NCI-H2196 treated with DMSO at 0.1 percent for 48 hours (cell line): ENCODE measurements at regions not wholly inside any gene's neighbourhood (a gene's known extent, or its start where the extent isn't known, plus 50 kb on each side); places are given as distances from the start of the nearest gene placed in this dataset.
"Not testable (repeated sequence)": the region's sequence is repeated elsewhere in the genome, so short reads cannot be mapped to it uniquely, and the experiment has no call there.

Experiments used
- DNase-seq: peaks from one replicate; lab custom pipeline; 2025; ENCODE audit not compliant: unreplicated experiment; lab: John Stamatoyannopoulos, UW

DNA sequence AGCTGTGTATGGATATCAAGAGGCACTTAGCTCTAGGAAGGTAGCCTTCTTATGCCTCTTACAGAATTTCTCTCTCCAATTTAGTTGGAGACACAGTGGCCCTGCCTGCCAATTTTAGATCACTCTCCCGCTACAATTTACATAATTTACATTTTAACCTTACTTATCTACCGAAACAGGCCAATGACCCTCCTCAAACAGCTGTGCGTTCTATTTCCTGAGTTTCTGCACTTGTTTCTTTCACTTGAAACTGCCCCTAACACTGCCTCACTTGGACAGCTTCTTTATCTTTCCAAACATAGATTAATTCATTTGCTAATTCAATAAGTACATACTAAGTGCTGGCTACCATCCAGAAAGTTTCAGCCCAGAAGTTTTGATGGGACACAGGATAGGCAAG lies 52.9 kb upstream of the HDDC2 start:
- no peak for DNase-seq

DNA sequence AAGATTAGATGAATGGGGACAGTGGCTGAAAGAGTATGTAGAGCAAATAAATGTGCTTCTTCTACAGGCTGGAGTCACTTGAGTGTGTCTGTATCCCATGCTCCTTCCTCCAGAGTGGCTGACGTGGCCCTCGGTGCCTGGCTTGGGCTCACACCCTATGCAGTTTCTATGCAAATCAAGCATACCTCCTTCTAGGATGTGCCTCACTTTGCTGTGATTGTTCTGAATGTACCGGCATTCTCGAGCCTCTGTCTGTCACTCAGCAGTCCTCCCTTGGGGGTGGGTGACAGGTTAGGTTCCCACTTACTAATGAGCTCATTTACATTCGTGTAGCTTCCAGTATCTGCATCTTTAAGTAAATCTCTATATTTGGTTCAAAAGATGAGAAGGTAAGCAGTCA lies 55.1 kb upstream of the HDDC2 start:
- DNase-seq, result no peak

DNA sequence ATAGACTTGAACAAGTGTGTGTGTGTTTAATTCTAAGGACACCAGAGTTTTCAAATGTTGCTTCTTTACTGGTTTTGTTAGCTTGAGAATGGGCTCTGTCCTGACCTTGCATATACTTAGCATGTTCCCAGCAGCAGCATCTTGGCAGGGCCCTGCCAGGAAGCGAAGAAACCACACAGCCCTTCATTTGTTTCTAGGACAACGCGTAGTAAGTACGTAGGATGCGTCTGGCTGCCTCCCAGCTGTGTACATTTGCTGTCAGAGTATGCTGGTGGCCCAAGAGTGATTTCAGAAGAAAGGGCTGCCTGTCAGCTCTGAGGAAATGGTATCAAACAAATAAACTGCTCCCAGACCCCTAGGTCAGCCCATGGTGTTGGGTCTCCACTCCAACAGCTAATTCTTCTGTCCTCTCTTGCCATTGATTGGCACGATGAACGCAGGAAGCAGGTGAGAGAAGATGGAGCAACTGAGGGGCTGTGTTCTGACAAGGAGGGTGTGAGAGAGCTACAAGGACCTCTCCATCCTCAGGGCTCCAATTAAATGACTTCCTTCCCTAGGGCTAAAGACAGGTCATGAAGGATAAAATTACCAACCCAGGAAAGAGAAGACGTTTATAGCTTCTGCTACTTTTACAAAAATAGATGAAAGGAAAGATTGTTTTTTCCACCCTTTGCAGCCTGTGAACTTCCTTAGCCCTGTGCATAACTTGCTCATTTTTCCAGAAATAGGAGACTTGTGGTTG lies 55.9 kb upstream of the HDDC2 start:
- no peak for DNase-seq

DNA sequence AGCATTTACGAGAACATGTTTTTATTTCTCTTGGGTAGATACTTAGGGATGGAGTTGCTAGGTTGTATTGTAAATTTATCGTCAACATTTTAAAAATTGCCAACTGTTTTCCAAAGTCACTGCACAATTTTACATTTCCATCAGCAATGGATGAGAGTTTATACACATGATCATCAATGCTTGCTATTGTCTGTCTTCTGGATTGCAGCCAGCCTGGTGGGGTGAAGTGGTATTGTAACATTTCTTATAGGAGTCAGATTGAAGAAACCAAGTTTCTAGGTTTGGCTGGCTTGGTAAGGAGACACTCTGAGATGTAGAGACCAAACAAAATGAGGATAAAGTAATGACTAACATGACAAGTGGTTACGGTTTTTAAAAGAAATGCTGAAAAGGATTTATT lies 57.1 kb upstream of the HDDC2 start:
- DNase-seq, result no peak

DNA sequence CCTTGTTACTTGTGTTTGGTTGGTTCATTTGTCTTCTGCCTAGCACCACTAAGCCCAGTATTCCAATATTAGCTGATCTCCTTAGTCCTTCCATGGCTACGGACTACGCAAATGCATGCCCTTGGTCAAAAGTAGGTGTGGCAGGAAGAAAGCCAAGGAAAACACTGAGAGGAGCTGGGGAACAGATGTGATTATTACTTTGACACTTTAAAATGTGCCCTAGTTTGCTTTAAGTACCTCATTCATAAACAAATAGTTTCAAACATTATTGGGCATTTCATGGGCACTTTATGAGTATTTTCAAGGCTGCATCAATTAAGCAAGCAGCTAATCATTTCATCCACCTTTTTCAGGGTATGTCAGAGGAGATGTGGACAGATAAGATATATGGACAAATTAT lies 60.1 kb upstream of the HDDC2 start:
- DNase-seq, result no peak

DNA sequence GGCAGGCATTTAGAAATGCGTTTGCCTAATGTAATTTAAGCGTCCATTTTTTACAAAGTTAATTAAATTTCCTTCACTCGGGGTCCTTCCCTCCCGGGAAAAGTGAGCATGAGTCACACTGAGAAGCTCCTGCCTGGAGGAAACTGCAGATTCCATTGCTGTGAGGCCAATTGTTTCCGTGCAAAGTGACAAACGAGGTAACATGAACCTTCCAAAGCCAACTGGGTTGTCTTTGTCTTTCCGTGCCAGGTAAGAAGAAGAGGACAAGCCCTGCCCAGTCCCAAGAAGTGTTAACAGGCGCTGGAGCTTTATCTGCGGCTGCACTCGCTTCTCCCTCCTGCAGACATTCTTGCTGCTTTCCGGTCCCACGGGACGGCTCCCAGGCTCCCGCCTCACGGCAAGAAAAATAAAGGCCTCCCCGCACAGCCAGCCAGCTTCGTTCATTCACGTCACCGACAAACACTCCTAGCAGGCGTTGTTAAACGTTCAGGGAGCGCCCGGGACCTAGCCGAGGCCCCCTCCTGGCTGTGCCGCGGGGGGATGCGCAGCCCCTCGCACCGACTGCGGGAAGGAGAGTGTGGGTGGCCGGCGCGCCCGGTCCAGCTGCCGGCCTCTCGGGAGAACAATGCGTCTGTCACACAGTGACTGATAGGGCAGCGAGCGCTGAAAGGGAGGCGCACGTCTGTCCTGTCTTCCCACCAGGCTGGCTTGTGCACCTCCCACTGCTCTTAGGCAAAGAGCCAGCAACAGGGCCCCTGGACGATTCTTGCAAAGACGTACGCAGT lies 61.5 kb upstream of the HDDC2 start:
- no peak for DNase-seq

DNA sequence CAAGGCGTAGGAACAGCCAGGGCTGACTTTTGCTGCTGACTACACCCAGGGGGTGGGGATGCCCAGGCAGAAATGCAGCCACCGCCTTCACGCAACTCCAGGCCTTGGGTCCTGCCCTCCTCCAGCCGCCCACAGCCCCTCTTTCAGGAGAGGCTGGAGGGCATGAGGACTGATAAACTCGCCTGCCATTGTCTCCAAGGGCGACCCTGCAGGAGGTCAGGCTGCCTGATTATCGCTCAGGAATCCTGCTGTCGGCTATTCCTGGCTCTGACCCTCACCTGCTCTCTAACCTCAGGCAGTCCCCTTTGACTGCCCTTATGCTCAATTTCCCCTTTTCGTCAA lies 62.0 kb upstream of the HDDC2 start:
- DNase-seq, result no peak

DNA sequence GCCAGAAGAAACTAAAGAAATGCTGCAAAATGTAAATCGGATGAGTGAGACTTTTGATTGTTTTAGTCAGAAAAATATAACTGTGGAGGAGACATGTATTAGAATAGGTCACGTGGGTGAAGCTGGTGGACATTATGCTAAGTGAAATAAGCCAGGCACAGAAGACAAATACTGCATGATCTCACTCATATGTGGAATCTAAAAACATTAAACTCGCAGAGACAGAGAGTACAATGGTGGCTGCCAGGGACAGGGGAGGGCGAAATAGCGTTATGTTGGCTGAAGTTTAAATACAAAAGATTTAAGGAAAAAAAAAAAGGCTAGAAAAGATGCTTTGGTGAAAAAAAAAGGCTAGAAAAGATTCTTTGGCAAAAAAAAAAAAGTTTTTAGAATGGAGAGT lies 63.5 kb upstream of the HDDC2 start:
- no peak for DNase-seq

DNA sequence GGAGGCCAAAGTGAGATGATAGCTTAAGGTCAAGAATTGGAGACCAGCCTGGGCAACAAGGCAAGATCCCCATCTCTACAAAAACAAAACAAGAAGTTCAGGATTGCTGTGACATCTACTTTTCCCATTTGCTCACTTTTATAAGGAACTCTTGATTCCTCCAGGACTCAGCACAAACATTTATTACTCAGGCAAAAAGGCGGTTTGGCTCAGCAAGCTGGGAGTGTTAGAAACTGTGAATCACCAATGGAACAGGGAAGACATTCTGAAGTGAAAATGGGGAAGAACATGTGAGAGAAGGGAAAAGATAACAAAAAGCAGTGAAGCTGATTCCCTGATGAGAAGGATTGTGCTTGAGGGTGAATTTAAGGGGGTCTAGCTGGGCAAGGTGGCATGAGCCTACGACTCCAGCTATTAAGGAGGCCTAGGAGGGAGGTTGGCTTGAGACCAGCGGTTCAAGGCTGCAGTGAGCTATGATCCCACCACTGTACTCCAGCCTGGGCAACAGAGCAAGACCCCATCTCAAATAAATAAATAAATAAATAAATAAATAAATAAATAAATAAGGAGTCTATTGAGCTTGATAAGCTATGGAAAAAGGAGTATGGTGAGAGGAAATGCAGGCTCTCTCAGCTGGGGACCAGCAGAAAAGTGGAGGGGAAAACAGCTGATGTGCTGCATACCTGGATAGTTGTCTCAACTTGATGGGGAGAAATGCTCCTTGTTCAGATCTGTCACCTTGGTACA lies 65.4 kb upstream of the HDDC2 start:
- DNase-seq, result no peak

DNA sequence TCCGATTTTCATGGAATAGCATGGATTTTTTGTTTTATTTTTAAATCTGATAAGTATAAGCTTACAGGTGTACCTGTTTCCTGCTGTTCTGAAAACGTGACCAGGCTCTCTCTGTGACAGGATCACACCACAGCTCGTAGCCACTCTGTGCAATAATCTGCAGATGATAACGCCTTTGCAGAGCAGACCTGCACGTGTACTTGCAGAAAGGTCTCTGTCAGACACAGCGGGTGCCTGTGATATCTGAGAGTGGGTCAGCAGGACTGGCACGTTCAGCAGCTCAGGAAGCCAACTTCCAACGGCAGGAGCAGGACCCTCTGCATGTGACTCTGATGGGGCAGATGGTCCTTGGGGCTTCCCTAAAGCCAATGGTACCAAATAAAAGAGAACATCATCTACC lies 68.6 kb upstream of the HDDC2 start:
- no peak for DNase-seq

DNA sequence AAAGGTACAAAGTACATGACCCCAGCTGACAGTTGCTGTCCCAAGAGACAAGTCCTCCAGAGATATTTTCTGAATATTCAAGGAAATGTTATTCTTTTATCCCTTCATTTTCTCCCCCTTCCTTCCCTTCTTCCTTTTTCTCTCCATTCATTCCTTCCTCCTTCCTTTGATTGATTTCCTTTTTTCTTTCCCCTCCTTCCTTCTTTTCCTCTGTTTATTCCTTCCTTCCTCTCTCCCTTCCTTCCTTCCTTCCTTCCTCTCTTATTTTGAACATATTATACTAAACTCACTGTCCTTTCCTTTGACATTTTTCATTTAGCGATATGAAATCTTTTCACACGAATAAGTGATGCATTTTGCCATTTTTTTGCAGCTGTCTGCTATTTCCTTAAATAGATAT lies 73.2 kb upstream of the HDDC2 start:
- DNase-seq, result no peak

DNA sequence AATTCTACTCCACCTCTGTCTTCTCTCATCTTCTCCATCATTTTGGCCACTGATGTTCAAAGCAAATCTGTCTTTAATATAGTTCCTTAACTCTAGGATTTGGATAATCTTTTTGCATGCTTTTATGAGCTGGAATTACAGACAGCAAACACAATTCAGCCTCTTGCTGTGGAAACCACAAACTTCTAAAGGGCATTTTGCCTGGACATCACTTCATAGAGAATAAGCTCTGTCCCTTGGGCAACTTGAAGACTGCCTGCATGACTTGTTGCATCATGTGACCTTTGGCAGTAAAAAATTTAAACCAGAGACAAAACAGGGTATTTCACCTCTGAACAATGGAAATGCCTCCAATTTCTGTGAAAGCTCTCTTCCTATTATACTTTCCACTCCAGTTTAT lies 74.1 kb upstream of the HDDC2 start:
- no peak for DNase-seq

DNA sequence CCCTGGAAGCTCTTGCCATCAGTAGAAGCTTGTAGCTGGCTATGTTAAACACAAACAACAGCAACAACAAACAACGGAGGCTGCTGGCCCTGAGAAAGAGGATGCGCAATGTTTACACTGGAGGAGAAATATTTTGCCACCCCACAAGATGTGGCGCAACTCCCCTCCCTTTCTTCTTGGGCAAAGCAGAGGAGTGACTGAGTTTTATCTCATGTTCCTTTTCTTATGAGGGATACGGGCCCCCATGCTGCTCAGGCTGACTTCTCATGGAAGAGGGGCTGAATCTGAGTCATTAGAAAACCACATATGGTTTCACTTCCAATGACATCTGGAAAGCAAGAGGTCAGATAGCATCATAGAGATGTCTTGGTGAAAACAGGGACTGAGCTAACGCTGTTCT lies 75.9 kb upstream of the HDDC2 start:
- no peak for DNase-seq

DNA sequence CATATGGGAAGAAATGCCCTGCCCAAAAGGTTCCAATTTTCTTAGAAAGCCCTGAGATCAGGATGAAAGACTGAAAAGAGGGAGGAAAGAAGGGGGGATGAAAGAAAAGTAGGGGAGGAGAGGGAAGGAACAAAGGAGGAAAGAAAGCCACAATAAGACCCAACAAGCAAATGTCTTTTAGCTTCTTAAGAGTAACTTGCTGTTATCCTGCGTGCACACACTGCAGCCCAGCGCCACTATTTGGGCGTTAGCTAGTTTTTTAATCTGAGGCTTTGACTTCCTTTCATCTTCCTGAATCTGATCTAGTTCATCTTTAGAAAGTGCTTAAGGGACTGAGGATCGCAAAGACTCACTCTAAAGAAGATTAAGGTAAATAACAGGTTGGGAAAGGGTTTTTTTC lies 77.4 kb upstream of the HDDC2 start:
- no peak for DNase-seq

DNA sequence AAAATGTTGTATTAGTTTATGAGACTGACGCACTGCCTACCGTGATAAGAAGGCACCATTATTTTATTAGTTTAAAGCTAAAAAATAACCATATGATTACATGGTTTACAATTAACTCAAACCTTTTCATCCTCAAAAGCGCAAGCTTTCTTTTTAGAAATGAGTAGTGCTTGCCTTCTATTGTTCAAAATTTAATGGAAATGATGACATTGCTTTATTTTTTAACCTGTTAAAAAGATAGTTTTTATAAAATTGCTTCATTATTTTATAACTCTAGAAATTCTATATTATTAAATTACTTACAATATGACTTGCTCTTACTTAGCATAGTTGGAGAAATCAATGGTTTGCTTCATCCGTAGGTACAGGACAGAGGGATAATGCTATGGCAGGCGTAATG lies 78.7 kb upstream of the HDDC2 start:
- no peak for DNase-seq

DNA sequence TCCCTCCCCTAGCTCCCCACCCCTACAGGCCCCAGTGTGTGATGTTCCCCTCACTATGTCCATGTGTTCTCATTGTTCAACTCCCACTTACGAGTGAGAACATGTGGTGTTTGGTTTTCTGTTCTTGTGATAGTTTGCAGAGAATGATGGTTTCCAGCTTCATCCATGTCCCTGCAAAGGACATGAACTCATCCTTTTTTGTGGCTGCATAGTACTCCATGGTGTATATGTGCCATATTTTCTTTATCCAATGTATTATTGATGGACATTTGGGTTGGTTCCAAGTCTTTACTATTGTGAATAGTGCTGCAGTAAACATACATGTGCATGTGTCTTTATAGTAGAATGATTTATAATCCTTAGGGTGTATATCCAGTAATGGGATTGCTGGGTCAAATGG lies 84.6 kb upstream of the HDDC2 start:
- DNase-seq, result not testable (repeated sequence)

DNA sequence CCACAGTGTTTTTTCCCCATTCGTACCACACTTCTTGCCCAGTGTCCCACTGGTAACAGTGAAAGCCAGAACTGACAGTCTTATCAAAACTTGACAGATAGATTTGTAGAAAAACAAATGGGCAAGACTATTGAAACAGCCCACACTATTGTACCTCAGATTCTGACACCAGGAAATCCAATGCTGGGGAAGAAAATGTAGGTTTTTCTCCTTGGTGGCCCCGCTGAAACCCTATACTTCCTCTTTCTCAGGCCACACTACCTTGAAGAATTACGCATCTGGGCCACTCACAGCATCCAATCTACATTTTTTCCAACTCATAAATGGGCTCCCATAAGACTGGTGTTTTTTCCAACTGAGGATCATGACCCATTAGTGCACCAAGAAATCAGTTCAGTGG lies 90.9 kb upstream of the HDDC2 start:
- no peak for DNase-seq

DNA sequence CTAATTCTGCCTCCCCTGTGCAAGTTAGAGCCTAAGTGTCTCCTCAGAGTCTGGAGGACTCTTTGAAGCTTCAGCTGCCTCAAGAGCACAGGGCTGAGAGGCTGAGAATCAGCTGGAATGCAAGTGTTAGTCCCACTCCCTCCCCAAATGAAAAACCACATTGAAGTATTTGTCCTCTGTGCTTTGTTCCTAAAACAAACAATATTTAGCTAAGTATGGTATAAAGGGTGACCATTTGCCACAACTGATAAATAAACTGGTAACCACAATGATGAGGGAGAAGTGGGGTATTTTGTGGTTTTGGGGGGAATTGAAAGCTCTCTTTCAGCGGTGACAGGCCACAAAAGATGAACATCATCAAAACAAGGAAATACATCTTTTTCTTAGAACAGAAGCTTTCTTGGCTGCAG lies 91.7 kb upstream of the HDDC2 start:
- DNase-seq, result no peak

DNA sequence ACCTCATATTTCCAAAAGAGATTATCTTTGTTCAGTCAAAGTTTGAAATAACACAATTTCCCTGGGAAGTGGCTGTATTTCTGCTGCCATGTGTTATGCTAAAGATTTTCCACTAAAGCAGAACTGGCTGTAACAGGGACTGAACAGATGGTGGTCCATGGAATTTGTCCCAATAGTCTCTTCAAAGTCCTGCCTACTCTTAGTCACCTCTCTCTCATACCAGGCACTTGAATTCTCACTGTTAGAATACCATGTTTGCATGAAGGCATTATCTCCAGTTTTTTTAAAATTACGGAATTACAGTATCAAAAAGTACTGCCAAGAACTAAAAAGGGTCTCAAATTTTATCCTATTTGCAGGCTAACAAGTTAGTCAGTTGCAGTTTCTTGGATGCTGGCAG lies 105.0 kb upstream of the HDDC2 start:
- DNase-seq, result no peak

DNA sequence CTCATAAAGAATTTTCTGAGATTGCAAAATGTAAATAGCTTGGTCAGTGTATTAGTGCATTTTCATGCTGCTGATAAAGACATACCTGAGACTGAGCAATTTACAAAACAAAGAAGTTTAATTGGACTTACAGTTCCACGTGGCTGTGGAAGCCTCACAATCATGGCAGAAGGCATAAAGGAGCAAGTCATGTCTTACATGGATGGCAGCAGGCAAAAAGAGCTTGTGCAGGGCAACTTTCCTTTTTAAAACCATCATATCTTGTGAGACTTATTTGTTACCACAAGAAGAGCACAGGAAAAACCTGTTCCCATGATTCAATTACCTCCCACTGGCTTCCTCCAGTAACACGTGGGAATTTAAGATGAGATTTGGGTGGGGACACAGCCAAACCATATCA lies 112.7 kb upstream of the HDDC2 start:
- no peak for DNase-seq

DNA sequence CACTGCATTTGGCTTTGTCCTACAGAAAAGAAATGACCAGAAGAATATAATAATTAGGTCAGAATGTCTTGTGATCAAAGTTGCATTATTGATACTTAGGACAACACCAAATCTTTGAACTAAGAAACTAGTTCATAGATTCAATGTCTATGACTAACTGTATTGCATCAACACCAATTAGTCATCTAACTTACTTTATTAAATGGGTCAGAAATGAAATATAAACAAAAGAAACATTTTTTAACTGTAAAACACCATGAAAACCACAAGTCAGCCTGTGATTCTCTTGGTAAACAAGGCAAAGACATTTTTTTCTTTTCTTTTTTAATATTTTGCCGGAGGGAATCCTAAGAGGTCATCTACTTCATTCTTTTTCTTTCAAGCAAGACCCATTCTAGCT lies 114.1 kb upstream of the HDDC2 start:
- no peak for DNase-seq

DNA sequence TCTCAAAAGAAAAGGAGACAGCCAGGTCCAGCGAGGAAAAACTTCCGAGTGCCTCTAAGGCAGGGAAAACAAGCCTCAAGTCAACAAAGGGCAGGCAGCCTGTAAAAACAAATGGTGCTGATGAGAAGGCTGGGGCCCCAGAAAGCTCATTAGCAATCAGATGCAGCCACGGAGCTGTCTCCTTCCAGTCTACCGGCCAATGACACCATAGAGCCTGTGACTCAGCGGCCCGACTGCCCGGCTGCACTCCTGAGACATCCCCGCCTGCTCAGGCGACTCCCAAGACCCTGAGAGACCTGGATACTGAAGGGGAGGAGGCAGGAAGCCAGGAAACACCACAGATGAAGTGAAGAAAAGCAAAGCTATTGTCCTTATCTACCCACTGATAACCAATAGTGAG lies 120.1 kb upstream of the HDDC2 start:
- DNase-seq, result no peak
